Hepatocyte (in vitro differentiated cells): ENCODE measurements at regions not wholly inside any gene's neighbourhood (a gene's known extent, or its start where the extent isn't known, plus 50 kb on each side); places are given as distances from the start of the nearest gene placed in this dataset.

ENCODE experiments used
- DNase-seq: peaks from one replicate; pipeline ENCODE4 v3.0.0-alpha.2; 2016; ENCODE audit warnings: low spot score
- H2AFZ ChIP-seq: fragments of 200-600 bp; sonication (generic); 2 replicates; pipeline ENCODE4 v1.6.0; 2016; ENCODE audit warnings: antibody characterized with exemption, mild to moderate bottlenecking
- H3K27ac ChIP-seq: fragments of 200-600 bp; sonication (generic); 2 replicates; pipeline ENCODE4 v1.5.1; 2016; ENCODE audit warnings: mild to moderate bottlenecking
- H3K27me3 ChIP-seq: fragments of 200-600 bp; sonication (generic); 2 replicates; pipeline ENCODE4 v1.6.1; 2016
- H3K36me3 ChIP-seq: fragments of 200-600 bp; sonication (generic); replicated peaks from 2 replicates; pipeline ENCODE4 v1.5.1; 2016; ENCODE audit warnings: low read depth; ENCODE audit not compliant: insufficient read depth
- H3K4me1 ChIP-seq: fragments of 200-600 bp; sonication (generic); 2 replicates; pipeline ENCODE4 v1.5.1; 2016; ENCODE audit warnings: mild to moderate bottlenecking, moderate library complexity; ENCODE audit not compliant: insufficient read depth
- H3K4me2 ChIP-seq: fragments of 200-600 bp; sonication (generic); 2 replicates; pipeline ENCODE4 v1.6.0; 2016
- H3K4me3 ChIP-seq: fragments of 200-600 bp; sonication (generic); 2 replicates; pipeline ENCODE4 v1.5.1; 2016; ENCODE audit warnings: mild to moderate bottlenecking
- H3K79me2 ChIP-seq: fragments of 200-600 bp; sonication (generic); 2 replicates; pipeline ENCODE4 v1.6.0; 2017; ENCODE audit warnings: mild to moderate bottlenecking
- H3K9me2 ChIP-seq: fragments of 200-600 bp; sonication (generic); replicated peaks from 2 replicates; pipeline ENCODE4 v1.6.0; 2017; ENCODE audit warnings: mild to moderate bottlenecking; ENCODE audit not compliant: insufficient read depth
- H3K9me3 ChIP-seq: fragments of 200-600 bp; sonication (generic); 2 replicates; pipeline ENCODE4 v1.5.1; 2016; ENCODE audit warnings: low read depth, mild to moderate bottlenecking
- H4K20me1 ChIP-seq: fragments of 200-600 bp; sonication (generic); 2 replicates; pipeline ENCODE4 v1.6.0; 2016; ENCODE audit warnings: mild to moderate bottlenecking; ENCODE audit not compliant: insufficient read depth, poor library complexity, severe bottlenecking
- EZH2 ChIP-seq: fragments of 200-600 bp; sonication (generic); IDR thresholded peaks from 2 replicates; pipeline ENCODE4 v1.6.1; 2016; ENCODE audit warnings: antibody characterized with exemption, mild to moderate bottlenecking, borderline replicate concordance
- EZH2phosphoT487 ChIP-seq: fragments of 200-600 bp; sonication (generic); IDR thresholded peaks from one replicate; pipeline ENCODE4 v1.6.1; 2018; ENCODE audit warnings: antibody characterized with exemption, mild to moderate bottlenecking, low read depth, moderate library complexity; ENCODE audit not compliant: unreplicated experiment, severe bottlenecking
- WGBS: methylation state at CpG from one replicate; pipeline ENCODE4 v1.1.6; 2016; ENCODE audit warnings: low lambda C conversion rate; ENCODE audit errors: missing lambda C conversion rate; 5-methylcytosine and 5-hydroxymethylcytosine counted together
- TF ChIP-seq, protein P1 (sequence below): fragments of 200-600 bp; sonication (generic); IDR thresholded peaks from 2 replicates; pipeline ENCODE4 v1.5.1; 2016; ENCODE audit warnings: antibody characterized with exemption, mild to moderate bottlenecking; ENCODE audit not compliant: poor library complexity

DNA sequence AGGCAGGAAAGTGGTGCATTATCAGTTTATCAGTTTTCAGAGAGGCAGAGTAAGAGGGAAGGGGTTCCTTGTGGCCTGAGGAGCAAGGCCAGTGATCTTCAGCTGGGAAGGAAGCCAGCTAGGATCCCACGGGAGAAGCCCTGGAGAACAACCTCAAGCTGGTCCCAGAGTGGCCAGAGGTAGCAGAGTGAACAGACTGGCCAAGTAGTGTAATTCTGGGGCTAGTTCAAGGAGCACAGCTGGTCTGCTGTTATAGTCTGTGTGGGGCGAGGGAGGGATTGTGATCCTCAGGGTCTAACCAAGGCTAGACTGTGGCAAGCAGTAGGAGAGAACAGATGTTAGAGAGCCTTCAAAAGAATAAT, 164.6 kb downstream of the CARTPT start:
- Histone ChIP-seq H3K27ac (no peak overlapping the region), H3K27me3 (no peaks in the 10 kb centered on the region), H3K4me1 (peaks cover 15% of the 10 kb centered on the region), H3K4me3 (no peak overlapping the region), H4K20me1 (no peaks in the 10 kb centered on the region), H3K4me2 (no peak overlapping the region), H3K36me3 (no peaks in the 10 kb centered on the region), H3K9me2 (no peaks in the 10 kb centered on the region), H3K9me3 (no peaks in the 10 kb centered on the region), H3K79me2 (no peaks in the 10 kb centered on the region), H2AFZ (no peak overlapping the region)
- 88% methylated on average over 2 of the region's 2 CpGs for WGBS
- no peak for TF ChIP-seq EZH2
- no peak for TF ChIP-seq EZH2phosphoT487
- TF ChIP-seq, protein P1, sequence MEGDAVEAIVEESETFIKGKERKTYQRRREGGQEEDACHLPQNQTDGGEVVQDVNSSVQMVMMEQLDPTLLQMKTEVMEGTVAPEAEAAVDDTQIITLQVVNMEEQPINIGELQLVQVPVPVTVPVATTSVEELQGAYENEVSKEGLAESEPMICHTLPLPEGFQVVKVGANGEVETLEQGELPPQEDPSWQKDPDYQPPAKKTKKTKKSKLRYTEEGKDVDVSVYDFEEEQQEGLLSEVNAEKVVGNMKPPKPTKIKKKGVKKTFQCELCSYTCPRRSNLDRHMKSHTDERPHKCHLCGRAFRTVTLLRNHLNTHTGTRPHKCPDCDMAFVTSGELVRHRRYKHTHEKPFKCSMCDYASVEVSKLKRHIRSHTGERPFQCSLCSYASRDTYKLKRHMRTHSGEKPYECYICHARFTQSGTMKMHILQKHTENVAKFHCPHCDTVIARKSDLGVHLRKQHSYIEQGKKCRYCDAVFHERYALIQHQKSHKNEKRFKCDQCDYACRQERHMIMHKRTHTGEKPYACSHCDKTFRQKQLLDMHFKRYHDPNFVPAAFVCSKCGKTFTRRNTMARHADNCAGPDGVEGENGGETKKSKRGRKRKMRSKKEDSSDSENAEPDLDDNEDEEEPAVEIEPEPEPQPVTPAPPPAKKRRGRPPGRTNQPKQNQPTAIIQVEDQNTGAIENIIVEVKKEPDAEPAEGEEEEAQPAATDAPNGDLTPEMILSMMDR: no peak
- no peak for DNase-seq

DNA sequence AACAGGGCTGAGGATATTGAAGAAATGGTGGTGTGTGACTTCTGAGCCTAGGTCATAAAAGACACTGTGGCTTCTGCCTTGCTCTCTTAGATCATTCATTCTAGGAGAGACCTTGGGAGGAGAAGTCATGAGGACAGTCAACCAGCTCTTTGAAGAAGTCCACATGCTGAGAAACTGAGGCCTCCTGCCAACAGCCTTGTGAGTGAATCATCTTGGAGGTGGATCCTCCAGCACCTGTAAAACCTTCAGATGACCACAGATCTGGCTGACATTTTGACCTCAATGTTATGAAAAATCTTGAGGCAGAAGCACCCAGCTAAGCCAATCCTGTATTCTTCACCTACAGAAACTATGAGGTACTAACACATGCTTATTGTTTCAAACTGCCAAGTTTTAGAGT, 165.9 kb downstream of the CARTPT start:
- H4K20me1 ChIP-seq: no peaks in the 10 kb centered on the region
- no peaks in the 10 kb centered on the region for H3K27me3 ChIP-seq
- no peaks in the 10 kb centered on the region for H3K9me2 ChIP-seq

DNA sequence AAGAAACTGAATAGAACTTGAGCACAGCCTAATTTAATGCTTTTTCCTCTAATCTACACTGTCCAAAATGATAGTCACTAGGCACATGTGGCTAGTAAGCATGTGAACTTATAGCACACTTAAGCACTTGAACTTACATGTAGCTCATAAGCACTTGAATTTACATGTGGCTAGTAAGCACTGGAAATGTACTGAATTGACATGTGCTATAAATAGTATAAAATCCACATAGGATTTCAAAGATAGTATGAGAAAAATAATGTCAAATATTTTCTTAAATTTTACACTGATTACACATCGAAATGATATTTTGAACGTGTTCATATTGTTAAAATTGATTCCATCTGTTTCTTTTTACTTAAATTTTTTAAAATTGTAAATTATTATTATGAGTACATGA, 167.3 kb downstream of the CARTPT start:
- TF ChIP-seq, protein P1: no peak
- TF ChIP-seq EZH2phosphoT487 (no peak), EZH2 (no peak)
- no peak for DNase-seq
- Histone ChIP-seq H3K4me1 (peaks cover 12% of the 10 kb centered on the region), H3K27me3 (no peaks in the 10 kb centered on the region), H3K79me2 (no peaks in the 10 kb centered on the region), H2AFZ (no peak overlapping the region), H3K36me3 (no peaks in the 10 kb centered on the region), H3K4me2 (no peak overlapping the region), H3K9me2 (no peaks in the 10 kb centered on the region), H3K4me3 (no peak overlapping the region), H4K20me1 (no peaks in the 10 kb centered on the region), H3K9me3 (no peaks in the 10 kb centered on the region), H3K27ac (no peak overlapping the region)
- 92% methylated on average over 2 of the region's 2 CpGs for WGBS

More for the DNA sequence above, 165.9 kb downstream of the CARTPT start:
- no peak for DNase-seq
- peaks cover 15% of the 10 kb centered on the region for H3K4me1 ChIP-seq
- H3K9me3 ChIP-seq: no peaks in the 10 kb centered on the region
- H2AFZ ChIP-seq: no peak overlapping the region
- TF ChIP-seq, protein P1: no peak
- TF ChIP-seq EZH2phosphoT487 (no peak), EZH2 (no peak)
- H3K36me3 ChIP-seq: no peaks in the 10 kb centered on the region
- no peak overlapping the region for H3K4me2 ChIP-seq
- no peak overlapping the region for H3K4me3 ChIP-seq
- H3K27ac ChIP-seq: no peak overlapping the region
- no peaks in the 10 kb centered on the region for H3K79me2 ChIP-seq

DNA sequence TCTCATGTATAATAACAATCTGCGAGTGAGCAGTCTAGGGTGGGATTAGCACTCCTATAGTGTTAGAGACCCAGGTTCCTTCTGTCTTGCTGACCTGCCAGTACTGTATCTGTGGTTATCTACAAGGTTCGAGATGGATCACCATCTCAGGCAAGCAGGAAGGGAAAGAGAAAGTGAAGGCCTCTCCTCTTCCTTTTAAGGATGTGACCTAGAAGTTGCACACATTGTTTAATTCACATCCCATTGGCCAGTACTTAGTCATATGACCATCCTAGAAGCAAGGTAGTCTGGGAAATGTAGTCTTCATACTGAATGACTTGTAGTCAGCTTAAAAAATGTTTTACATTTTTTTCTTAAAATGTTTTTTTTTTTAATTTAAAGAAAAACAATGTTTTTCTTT, 168.6 kb downstream of the CARTPT start:
- Histone ChIP-seq H4K20me1 (no peaks in the 10 kb centered on the region), H3K27me3 (no peaks in the 10 kb centered on the region), H3K4me2 (no peak overlapping the region), H3K9me2 (no peaks in the 10 kb centered on the region), H3K36me3 (no peaks in the 10 kb centered on the region), H3K4me1 (peaks cover 15% of the 10 kb centered on the region), H3K79me2 (no peaks in the 10 kb centered on the region), H2AFZ (peak overlapping the region; percentile 25), H3K27ac (no peak overlapping the region), H3K9me3 (no peaks in the 10 kb centered on the region), H3K4me3 (no peak overlapping the region)
- no peak for TF ChIP-seq EZH2phosphoT487
- TF ChIP-seq, protein P1: no peak
- 84% methylated on average over 2 of the region's 2 CpGs for WGBS
- peak; percentile 53 for DNase-seq
